HFFc6 (cell line): ENCODE measurements at regions not wholly inside any gene's neighbourhood (a gene's known extent, or its start where the extent isn't known, plus 50 kb on each side); places are given as distances from the start of the nearest gene placed in this dataset.

ENCODE experiments used
- DNase-seq: peaks from one replicate; pipeline ENCODE4 v3.0.0-alpha.2; 2018
- H3K27ac Mint-ChIP-seq: 2 replicates; pipeline ENCODE4 v1.8.0; 2020; ENCODE audit warnings: mild to moderate bottlenecking, mixed read lengths
- H3K27me3 Mint-ChIP-seq: 2 replicates; pipeline ENCODE4 v1.8.0; 2021; ENCODE audit warnings: mild to moderate bottlenecking, moderate library complexity, mixed read lengths; ENCODE audit not compliant: insufficient read depth
- H3K36me3 Mint-ChIP-seq: 2 replicates; pipeline ENCODE4 v1.8.0; 2021; ENCODE audit warnings: low read depth, mixed read lengths
- H3K4me1 Mint-ChIP-seq: 2 replicates; pipeline ENCODE4 v1.8.0; 2020; ENCODE audit warnings: low read depth, mixed read lengths
- H3K4me3 Mint-ChIP-seq: 2 replicates; pipeline ENCODE4 v1.8.0; 2020; ENCODE audit warnings: mild to moderate bottlenecking, moderate library complexity, mixed read lengths
- H3K9me3 Mint-ChIP-seq: 2 replicates; pipeline ENCODE4 v1.8.0; 2020; ENCODE audit warnings: mild to moderate bottlenecking, mixed read lengths
- CTCF ChIP-seq: fragments of 200-600 bp; sonication (generic); IDR thresholded peaks from 2 replicates; pipeline ENCODE4 v1.5.0; 2021; ENCODE audit warnings: antibody characterized with exemption, mild to moderate bottlenecking

GRCh38 chr14:83309833-83310232, 1776.2 kb upstream of the SEL1L start:
- no peak overlapping the region for H3K27ac Mint-ChIP-seq
- H3K9me3 Mint-ChIP-seq = peaks cover 4% of the 10 kb centered on the region; the same call in 1 of the 2 replicates
- no peak overlapping the region for H3K4me3 Mint-ChIP-seq
- no peak for DNase-seq
- no peaks in the 10 kb centered on the region for H3K4me1 Mint-ChIP-seq
- no peaks in the 10 kb centered on the region for H3K27me3 Mint-ChIP-seq
- H3K36me3 Mint-ChIP-seq = no peaks in the 10 kb centered on the region
- TF ChIP-seq CTCF = no peak

GRCh38 chr14:83312511-83312910, 1778.9 kb upstream of the SEL1L start:
- Mint-ChIP-seq H3K4me1 (no peaks in the 10 kb centered on the region), H3K27me3 (no peaks in the 10 kb centered on the region), H3K27ac (no peak overlapping the region), H3K4me3 (no peak overlapping the region), H3K9me3 (peaks cover 11% of the 10 kb centered on the region; the same call in 1 of the 2 replicates), H3K36me3 (no peaks in the 10 kb centered on the region)
- no peak for DNase-seq
- no peak for TF ChIP-seq CTCF

- H3K9me3 Mint-ChIP-seq = peaks cover 11% of the 10 kb centered on the region; the same call in 1 of the 2 replicates
- no peak overlapping the region for H3K4me3 Mint-ChIP-seq
- H3K27ac Mint-ChIP-seq = no peak overlapping the region
- H3K36me3 Mint-ChIP-seq = no peaks in the 10 kb centered on the region
- no peaks in the 10 kb centered on the region for H3K27me3 Mint-ChIP-seq
- no peak for TF ChIP-seq CTCF
- H3K4me1 Mint-ChIP-seq = no peaks in the 10 kb centered on the region
- no peak for DNase-seq
These were observed 1781.1 kb upstream of the SEL1L start for GRCh38 chr14:83314764-83315163.

GRCh38 chr14:83316356-83316755, 1782.7 kb upstream of the SEL1L start:
- Mint-ChIP-seq H3K4me3 (no peak overlapping the region), H3K27me3 (no peaks in the 10 kb centered on the region), H3K36me3 (no peaks in the 10 kb centered on the region), H3K27ac (no peak overlapping the region), H3K4me1 (no peaks in the 10 kb centered on the region), H3K9me3 (peaks cover 7% of the 10 kb centered on the region; the same call in 1 of the 2 replicates)
- DNase-seq = no peak
- TF ChIP-seq CTCF = no peak

GRCh38 chr14:83320837-83321236, 1787.2 kb upstream of the SEL1L start:
- no peak for TF ChIP-seq CTCF
- H3K27ac Mint-ChIP-seq = no peak overlapping the region
- H3K27me3 Mint-ChIP-seq = no peaks in the 10 kb centered on the region
- no peak overlapping the region for H3K4me3 Mint-ChIP-seq
- H3K9me3 Mint-ChIP-seq = peaks cover 4% of the 10 kb centered on the region; the same call in 1 of the 2 replicates
- no peaks in the 10 kb centered on the region for H3K4me1 Mint-ChIP-seq
- no peaks in the 10 kb centered on the region for H3K36me3 Mint-ChIP-seq
- no peak for DNase-seq

GRCh38 chr14:83331513-83331912, 1797.9 kb upstream of the SEL1L start:
- no peaks in the 10 kb centered on the region for H3K36me3 Mint-ChIP-seq
- TF ChIP-seq CTCF = no peak
- no peaks in the 10 kb centered on the region for H3K4me1 Mint-ChIP-seq
- H3K4me3 Mint-ChIP-seq = no peak overlapping the region
- peaks cover 3% of the 10 kb centered on the region; the same call in 1 of the 2 replicates for H3K27me3 Mint-ChIP-seq
- H3K27ac Mint-ChIP-seq = no peak overlapping the region
- H3K9me3 Mint-ChIP-seq = no peaks in the 10 kb centered on the region; the same call in 1 of the 2 replicates
- no peak for DNase-seq
